ENCODE measurements at regions not wholly inside any gene's neighbourhood (a gene's known extent, or its start where the extent isn't known, plus 50 kb on each side); places are given as distances from the start of the nearest gene placed in this dataset.

DNA sequence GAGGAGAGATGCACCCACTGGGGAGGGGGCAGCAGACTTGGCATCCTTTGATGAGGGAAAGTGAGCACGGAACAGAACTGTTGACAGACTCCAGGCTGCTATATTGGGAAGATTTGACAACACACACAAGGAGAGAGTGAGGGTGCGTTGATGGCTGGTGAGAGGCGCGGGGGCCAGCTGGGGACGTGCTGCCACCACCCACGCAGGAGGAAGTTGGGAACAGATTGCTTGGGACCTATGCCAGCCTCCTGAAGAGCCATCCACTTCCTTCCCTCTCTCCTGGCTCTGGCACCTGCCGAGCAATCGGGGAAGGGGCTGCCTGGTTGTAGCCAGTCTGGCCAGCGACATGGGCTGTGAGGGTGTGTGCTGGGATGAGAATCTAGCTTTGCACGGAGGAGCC is 223.7 kb upstream of the CSF3R start:
- DNase-seq (ENCODE audit: low spot score) = no peak
- WGBS = 49% methylated on average over 10 of the region's 10 CpGs
- H3K4me1 ChIP-seq (ENCODE audit: control insufficient read depth in 4 of 4, insufficient read depth in 4 of 4, low read length in 3 of 4) = no peaks in the 10 kb centered on the region
- no peaks in the 10 kb centered on the region for H3K36me3 ChIP-seq (ENCODE audit: control insufficient read depth in 4 of 4, insufficient read depth in 3 of 4, low read depth in 1 of 4, low read length in 3 of 4)
- no peak overlapping the region for H3K27ac ChIP-seq (ENCODE audit: low read depth in 1 of 2, low read length in 2 of 2)
- H3K9me3 ChIP-seq (ENCODE audit: control insufficient read depth in 4 of 4, low read length in 3 of 4) = no peaks in the 10 kb centered on the region
- TF ChIP-seq EGR1 (IDR thresholded peaks at IDR 0.05; ENCODE audit: low read depth in 2 of 2) = no peak
- no peak for TF ChIP-seq MAX (IDR thresholded peaks at IDR 0.05)
- TF ChIP-seq GABPA (IDR thresholded peaks at IDR 0.05 in 1 of 2, conservative IDR thresholded peaks at IDR 0.05 in 1 of 2) = no peak
- TF ChIP-seq FOXA1 (IDR thresholded peaks at IDR 0.05) = no peak
- H3K9ac ChIP-seq (ENCODE audit: low read depth in 1 of 2, low read length in 2 of 2) = no peak overlapping the region
- H3K4me3 ChIP-seq (ENCODE audit: low read depth in 1 of 3, low read length in 3 of 3) = no peak overlapping the region
- peaks cover 0 to 10% (median 3%) of the 10 kb centered on the region in 4 donors for H3K27me3 ChIP-seq (ENCODE audit: control insufficient read depth in 4 of 4, insufficient read depth in 4 of 4, low read length in 3 of 4)

GRCh38 chr1:36705629-36706028 is 222.9 kb upstream of the CSF3R start:
- H3K27ac ChIP-seq (ENCODE audit: low read depth in 1 of 2, low read length in 2 of 2) = no peak overlapping the region
- TF ChIP-seq, protein P1, sequence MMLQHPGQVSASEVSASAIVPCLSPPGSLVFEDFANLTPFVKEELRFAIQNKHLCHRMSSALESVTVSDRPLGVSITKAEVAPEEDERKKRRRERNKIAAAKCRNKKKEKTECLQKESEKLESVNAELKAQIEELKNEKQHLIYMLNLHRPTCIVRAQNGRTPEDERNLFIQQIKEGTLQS (IDR thresholded peaks at IDR 0.05) = no peak
- TF ChIP-seq GABPA (IDR thresholded peaks at IDR 0.05 in 1 of 2, conservative IDR thresholded peaks at IDR 0.05 in 1 of 2) (no peak), SP1 (IDR thresholded peaks at IDR 0.05) (no peak), YY1 (IDR thresholded peaks at IDR 0.05) (no peak), JUND (IDR thresholded peaks at IDR 0.05) (no peak), HNF4A (conservative IDR thresholded peaks at IDR 0.05) (no peak), NR2F2 (IDR thresholded peaks at IDR 0.05) (no peak)
- TF ChIP-seq, protein P2, sequence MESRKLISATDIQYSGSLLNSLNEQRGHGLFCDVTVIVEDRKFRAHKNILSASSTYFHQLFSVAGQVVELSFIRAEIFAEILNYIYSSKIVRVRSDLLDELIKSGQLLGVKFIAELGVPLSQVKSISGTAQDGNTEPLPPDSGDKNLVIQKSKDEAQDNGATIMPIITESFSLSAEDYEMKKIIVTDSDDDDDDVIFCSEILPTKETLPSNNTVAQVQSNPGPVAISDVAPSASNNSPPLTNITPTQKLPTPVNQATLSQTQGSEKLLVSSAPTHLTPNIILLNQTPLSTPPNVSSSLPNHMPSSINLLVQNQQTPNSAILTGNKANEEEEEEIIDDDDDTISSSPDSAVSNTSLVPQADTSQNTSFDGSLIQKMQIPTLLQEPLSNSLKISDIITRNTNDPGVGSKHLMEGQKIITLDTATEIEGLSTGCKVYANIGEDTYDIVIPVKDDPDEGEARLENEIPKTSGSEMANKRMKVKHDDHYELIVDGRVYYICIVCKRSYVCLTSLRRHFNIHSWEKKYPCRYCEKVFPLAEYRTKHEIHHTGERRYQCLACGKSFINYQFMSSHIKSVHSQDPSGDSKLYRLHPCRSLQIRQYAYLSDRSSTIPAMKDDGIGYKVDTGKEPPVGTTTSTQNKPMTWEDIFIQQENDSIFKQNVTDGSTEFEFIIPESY (IDR thresholded peaks at IDR 0.05) = no peak
- H3K9me3 ChIP-seq (ENCODE audit: control insufficient read depth in 4 of 4, low read length in 3 of 4) = no peaks in the 10 kb centered on the region
- 54% methylated on average over 4 of the region's 4 CpGs for WGBS
- H3K9ac ChIP-seq (ENCODE audit: low read depth in 1 of 2, low read length in 2 of 2) = no peak overlapping the region
- no peaks in the 10 kb centered on the region for H3K4me1 ChIP-seq (ENCODE audit: control insufficient read depth in 4 of 4, insufficient read depth in 4 of 4, low read length in 3 of 4)
- H3K4me3 ChIP-seq (ENCODE audit: low read depth in 1 of 3, low read length in 3 of 3) = no peak overlapping the region
- DNase-seq (ENCODE audit: low spot score) = no peak
- no peaks in the 10 kb centered on the region for H3K36me3 ChIP-seq (ENCODE audit: control insufficient read depth in 4 of 4, insufficient read depth in 3 of 4, low read depth in 1 of 4, low read length in 3 of 4)
- H3K27me3 ChIP-seq (ENCODE audit: control insufficient read depth in 4 of 4, insufficient read depth in 4 of 4, low read length in 3 of 4) = peaks cover 0 to 10% (median 3%) of the 10 kb centered on the region in 4 donors

GRCh38 chr1:36703526-36704208 is 221.0 kb upstream of the CSF3R start:
- H3K9me3 ChIP-seq (ENCODE audit: control insufficient read depth in 4 of 4, low read length in 3 of 4) = no peaks in the 10 kb centered on the region
- no peak overlapping the region for H3K4me3 ChIP-seq (ENCODE audit: low read depth in 1 of 3, low read length in 3 of 3)
- WGBS = 19% methylated on average over 19 of the region's 19 CpGs
- DNase-seq (ENCODE audit: low spot score) = peak; percentile 78
- no peaks in the 10 kb centered on the region for H3K36me3 ChIP-seq (ENCODE audit: control insufficient read depth in 4 of 4, insufficient read depth in 3 of 4, low read depth in 1 of 4, low read length in 3 of 4)
- H3K27ac ChIP-seq (ENCODE audit: low read depth in 1 of 2, low read length in 2 of 2) = no peak overlapping the region
- no peak overlapping the region for H3K9ac ChIP-seq (ENCODE audit: low read depth in 1 of 2, low read length in 2 of 2)
- TF ChIP-seq, protein P3, sequence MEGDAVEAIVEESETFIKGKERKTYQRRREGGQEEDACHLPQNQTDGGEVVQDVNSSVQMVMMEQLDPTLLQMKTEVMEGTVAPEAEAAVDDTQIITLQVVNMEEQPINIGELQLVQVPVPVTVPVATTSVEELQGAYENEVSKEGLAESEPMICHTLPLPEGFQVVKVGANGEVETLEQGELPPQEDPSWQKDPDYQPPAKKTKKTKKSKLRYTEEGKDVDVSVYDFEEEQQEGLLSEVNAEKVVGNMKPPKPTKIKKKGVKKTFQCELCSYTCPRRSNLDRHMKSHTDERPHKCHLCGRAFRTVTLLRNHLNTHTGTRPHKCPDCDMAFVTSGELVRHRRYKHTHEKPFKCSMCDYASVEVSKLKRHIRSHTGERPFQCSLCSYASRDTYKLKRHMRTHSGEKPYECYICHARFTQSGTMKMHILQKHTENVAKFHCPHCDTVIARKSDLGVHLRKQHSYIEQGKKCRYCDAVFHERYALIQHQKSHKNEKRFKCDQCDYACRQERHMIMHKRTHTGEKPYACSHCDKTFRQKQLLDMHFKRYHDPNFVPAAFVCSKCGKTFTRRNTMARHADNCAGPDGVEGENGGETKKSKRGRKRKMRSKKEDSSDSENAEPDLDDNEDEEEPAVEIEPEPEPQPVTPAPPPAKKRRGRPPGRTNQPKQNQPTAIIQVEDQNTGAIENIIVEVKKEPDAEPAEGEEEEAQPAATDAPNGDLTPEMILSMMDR (IDR thresholded peaks at IDR 0.05; ENCODE audit: low read depth, low read length, missing input control) = peak; percentile 77
- TF ChIP-seq YY1 (IDR thresholded peaks at IDR 0.05) = no peak
- peak; percentile 83 to 90 for TF ChIP-seq RAD21 (IDR thresholded peaks at IDR 0.05)
- TF ChIP-seq FOXA2 (IDR thresholded peaks at IDR 0.05) = no peak
- TF ChIP-seq JUND (IDR thresholded peaks at IDR 0.05) = no peak
- no peaks in the 10 kb centered on the region for H3K4me1 ChIP-seq (ENCODE audit: control insufficient read depth in 4 of 4, insufficient read depth in 4 of 4, low read length in 3 of 4)
- peaks cover 0 to 6% (median 1%) of the 10 kb centered on the region in 4 donors for H3K27me3 ChIP-seq (ENCODE audit: control insufficient read depth in 4 of 4, insufficient read depth in 4 of 4, low read length in 3 of 4)

Measured in liver (tissue), 8 donors.